ENCODE measurements at regions not wholly inside any gene's neighbourhood (a gene's known extent, or its start where the extent isn't known, plus 50 kb on each side); places are given as distances from the start of the nearest gene placed in this dataset.

- no peaks in the 10 kb centered on the region for H3K36me3 ChIP-seq (replicated peaks in 1 of 2; ENCODE audit: control insufficient read depth in 1 of 2, insufficient read depth in 2 of 2, low read length in 2 of 2)
- no peak overlapping the region for H3K9ac ChIP-seq (ENCODE audit: insufficient read depth, low read depth, low read length)
- ChIA-PET POLR2A (no interaction called here), CTCF (ENCODE audit: low intra/inter-chr PET ratio, low total read pairs) (no interaction called here)
- no peak overlapping the region for H3K27ac ChIP-seq (ENCODE audit: extremely low read length, insufficient read depth, low read length)
- no peak overlapping the region for H3K4me3 ChIP-seq (replicated peaks in 1 of 3; ENCODE audit: insufficient read depth in 1 of 3, low read depth in 2 of 3, low read length in 3 of 3)
- no peaks in the 10 kb centered on the region for H4K20me1 ChIP-seq (ENCODE audit: insufficient read depth, low read length)
- no peaks in the 10 kb centered on the region for H3K79me2 ChIP-seq (ENCODE audit: insufficient read depth, low read length)
- TF ChIP-seq ZNF318 (CRISPR knock-in tag; IDR thresholded peaks at IDR 0.05) (no peak), ZNF558 (CRISPR knock-in tag; IDR thresholded peaks at IDR 0.05; ENCODE audit: borderline replicate concordance) (no peak), HINFP (CRISPR knock-in tag; IDR thresholded peaks at IDR 0.05; ENCODE audit: low read depth) (no peak), ZXDC (CRISPR knock-in tag; IDR thresholded peaks at IDR 0.05) (no peak)
- H3K4me1 ChIP-seq (ENCODE audit: insufficient read depth, low read length) = no peaks in the 10 kb centered on the region
- no TSS peak for BruUV-seq (replicated peaks)
- ATAC-seq = no peak
- no peak overlapping the region for H3K4me2 ChIP-seq (ENCODE audit: low read depth, low read length)
- in situ Hi-C loops (cut with HindIII; ENCODE audit: extremely low pct_ligation_motif_present, low pct_unique_long_range_greater_than_20kb) (no loop called here), intact Hi-C loops (cut with micrococcal nuclease; ENCODE audit: unreplicated experiment) (no loop called here)
- no peaks in the 10 kb centered on the region for H3K9me3 ChIP-seq (ENCODE audit: low read length)
- no peak for FAIRE-seq
- no peak overlapping the region for H2AFZ ChIP-seq (ENCODE audit: low read length)
- no peak for DNase-seq (ENCODE audit: low spot score)
- WGBS (ENCODE audit: low lambda C conversion rate) = 89% methylated on average over 8 of the region's 8 CpGs
- H3K27me3 ChIP-seq (ENCODE audit: control insufficient read depth in 1 of 2, insufficient read depth in 2 of 2, low read length in 2 of 2) = no peaks in the 10 kb centered on the region
These were observed 56.7 kb upstream of the NAA35 start for GRCh38 chr9:85884256-85884655.
